ENCODE measurements at regions not wholly inside any gene's neighbourhood (a gene's known extent, or its start where the extent isn't known, plus 50 kb on each side); places are given as distances from the start of the nearest gene placed in this dataset.

DNA sequence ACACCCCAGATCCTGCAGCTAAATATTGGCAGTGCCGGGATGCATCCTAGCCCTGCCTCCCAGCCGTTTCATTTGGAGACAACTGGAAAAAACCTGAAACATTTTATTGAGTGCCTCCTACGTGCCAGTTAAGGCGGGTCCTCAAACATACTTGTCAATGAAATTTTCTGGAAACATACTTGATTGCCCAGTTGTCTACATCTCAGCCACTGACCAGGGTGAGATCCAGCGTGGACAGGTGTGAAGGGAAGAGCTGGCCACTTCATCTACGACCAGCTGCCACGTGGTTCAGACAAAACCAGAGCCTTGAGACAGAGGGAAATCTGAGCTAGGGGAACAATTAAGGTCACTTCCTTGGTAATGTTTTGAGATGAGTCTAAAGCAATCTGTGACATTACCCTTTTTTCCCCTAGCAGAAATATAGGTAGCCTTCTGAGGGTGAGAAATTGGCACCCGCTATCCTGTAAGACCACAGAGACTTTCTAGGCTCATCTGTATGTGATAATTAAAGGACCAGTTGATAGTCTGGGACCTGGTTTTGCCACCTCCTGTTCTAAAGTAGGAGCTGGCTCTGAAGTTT, 116.3 kb upstream of the MTHFD1L start:
- 0 out of 2 replicates have a peak, but pooled peaks have one; percentile 9 for TF ChIP-seq ZNF341 (tag by site-specific recombination; IDR thresholded peaks at IDR 0.05; ENCODE audit: low read depth)
- no peak for TF ChIP-seq ZNF596 (tag by site-specific recombination; IDR thresholded peaks at IDR 0.05)
- peaks cover 26% of the 10 kb centered on the region for H3K4me1 ChIP-seq (ENCODE audit: control insufficient read depth, insufficient read depth, low read length)
- POLR2A ChIA-PET, result interaction anchor here (0.6 kb wide), 1 partner anchor 22 kb away, joined by 3 read pairs; no protein-coding TSS in a partner anchor
- no peak overlapping the region for H3K27ac ChIP-seq (ENCODE audit: extremely low read depth, low read depth, low read length)
- no peak overlapping the region for H3K4me3 ChIP-seq (ENCODE audit: low read depth, low read length)
- no peaks in the 10 kb centered on the region for H3K9me3 ChIP-seq (ENCODE audit: control insufficient read depth, insufficient read depth, low read depth, low read length)
- CTCF ChIA-PET, result interaction anchor here (0.7 to 1.6 kb wide), 3 partner anchors 13 to 84 kb away, joined by 3 to 5 read pairs (median 4); no protein-coding TSS in a partner anchor
- no peaks in the 10 kb centered on the region for H3K36me3 ChIP-seq (ENCODE audit: control insufficient read depth in 2 of 2, insufficient read depth in 1 of 2, low read length in 2 of 2)

DNA sequence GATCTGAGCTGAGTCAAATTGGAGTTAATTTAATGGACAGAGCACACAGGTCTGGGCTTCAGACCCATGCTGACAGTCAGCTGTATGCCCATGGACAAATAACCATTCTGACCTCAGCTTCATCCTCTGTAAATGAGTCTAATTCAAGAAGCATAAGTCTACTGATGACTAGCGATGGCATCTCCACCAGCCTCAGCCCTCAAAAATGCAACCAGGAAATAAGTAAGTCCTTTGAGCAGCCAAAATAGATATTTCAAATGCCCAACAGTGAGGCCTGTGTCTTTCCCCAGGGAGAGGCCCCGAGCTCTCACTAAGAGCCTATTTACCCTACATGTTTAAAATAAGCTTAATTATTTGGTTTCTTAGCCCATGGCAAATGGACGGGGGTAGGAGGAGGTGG, 114.2 kb upstream of the MTHFD1L start:
- POLR2A ChIA-PET, result interaction anchor here (1.2 kb wide), 1 partner anchor 18 kb away, joined by 3 read pairs; no protein-coding TSS in a partner anchor
- Histone ChIP-seq H3K9me3 (ENCODE audit: control insufficient read depth, insufficient read depth, low read depth, low read length) (no peaks in the 10 kb centered on the region), H3K4me3 (ENCODE audit: low read depth, low read length) (no peak overlapping the region), H3K36me3 (ENCODE audit: control insufficient read depth in 2 of 2, insufficient read depth in 1 of 2, low read length in 2 of 2) (no peaks in the 10 kb centered on the region), H3K27ac (ENCODE audit: extremely low read depth, low read depth, low read length) (no peak overlapping the region), H3K4me1 (ENCODE audit: control insufficient read depth, insufficient read depth, low read length) (peaks cover 41% of the 10 kb centered on the region)
- CTCF ChIA-PET, result interaction anchor here (0.6 to 1.9 kb wide), 4 partner anchors 10 to 334 kb away, joined by 3 to 8 read pairs (median 4); no protein-coding TSS in a partner anchor
- TF ChIP-seq ZFP37 (tag by site-specific recombination; IDR thresholded peaks at IDR 0.05) (no peak), BCL11B (tag by site-specific recombination; IDR thresholded peaks at IDR 0.05; ENCODE audit: low read depth) (no peak), SCRT1 (tag by site-specific recombination; IDR thresholded peaks at IDR 0.05; ENCODE audit: borderline replicate concordance) (no peak), ZNF629 (tag by site-specific recombination; IDR thresholded peaks at IDR 0.05) (no peak), ZNF112 (tag by site-specific recombination; IDR thresholded peaks at IDR 0.05) (no peak), ZNF510 (tag by site-specific recombination; IDR thresholded peaks at IDR 0.05; ENCODE audit: insufficient replicate concordance) (no peak), OSR2 (tag by site-specific recombination; IDR thresholded peaks at IDR 0.05) (no peak), ZNF433 (tag by site-specific recombination; IDR thresholded peaks at IDR 0.05; ENCODE audit: low read depth) (no peak), SP2 (tag by site-specific recombination; IDR thresholded peaks at IDR 0.05) (no peak), ZNF391 (tag by site-specific recombination; IDR thresholded peaks at IDR 0.05; ENCODE audit: borderline replicate concordance, low read depth) (no peak), ZNF2 (tag by site-specific recombination; IDR thresholded peaks at IDR 0.05) (no peak), ZNF48 (tag by site-specific recombination; IDR thresholded peaks at IDR 0.05) (no peak), ZNF664 (tag by site-specific recombination; IDR thresholded peaks at IDR 0.05) (no peak), ZNF175 (tag by site-specific recombination; IDR thresholded peaks at IDR 0.05) (no peak), HOXA7 (CRISPR knock-in tag; IDR thresholded peaks at IDR 0.05; ENCODE audit: borderline replicate concordance) (no peak), ZNF785 (tag by site-specific recombination; IDR thresholded peaks at IDR 0.05) (no peak)
- TF ChIP-seq, protein P1, sequence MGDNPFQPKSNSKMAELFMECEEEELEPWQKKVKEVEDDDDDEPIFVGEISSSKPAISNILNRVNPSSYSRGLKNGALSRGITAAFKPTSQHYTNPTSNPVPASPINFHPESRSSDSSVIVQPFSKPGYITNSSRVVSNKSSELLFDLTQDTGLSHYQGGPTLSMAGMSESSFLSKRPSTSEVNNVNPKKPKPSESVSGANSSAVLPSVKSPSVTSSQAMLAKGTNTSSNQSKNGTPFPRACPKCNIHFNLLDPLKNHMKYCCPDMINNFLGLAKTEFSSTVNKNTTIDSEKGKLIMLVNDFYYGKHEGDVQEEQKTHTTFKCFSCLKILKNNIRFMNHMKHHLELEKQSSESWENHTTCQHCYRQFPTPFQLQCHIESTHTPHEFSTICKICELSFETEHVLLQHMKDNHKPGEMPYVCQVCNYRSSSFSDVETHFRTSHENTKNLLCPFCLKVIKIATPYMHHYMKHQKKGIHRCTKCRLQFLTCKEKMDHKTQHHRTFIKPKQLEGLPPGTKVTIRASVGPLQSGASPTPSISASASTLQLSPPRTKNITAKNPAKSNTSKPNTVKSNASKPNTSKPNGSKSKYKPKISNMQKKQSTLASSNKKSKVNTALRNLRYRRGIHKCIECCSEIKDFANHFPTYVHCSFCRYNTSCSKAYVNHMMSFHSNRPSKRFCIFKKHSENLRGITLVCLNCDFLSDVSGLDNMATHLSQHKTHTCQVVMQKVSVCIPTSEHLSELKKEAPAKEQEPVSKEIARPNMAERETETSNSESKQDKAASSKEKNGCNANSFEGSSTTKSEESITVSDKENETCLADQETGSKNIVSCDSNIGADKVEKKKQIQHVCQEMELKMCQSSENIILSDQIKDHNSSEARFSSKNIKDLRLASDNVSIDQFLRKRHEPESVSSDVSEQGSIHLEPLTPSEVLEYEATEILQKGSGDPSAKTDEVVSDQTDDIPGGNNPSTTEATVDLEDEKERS (tag by site-specific recombination; IDR thresholded peaks at IDR 0.05), result no peak

GRCh38 chr6:150752409-150752808, 113.1 kb upstream of the MTHFD1L start:
- H3K36me3 ChIP-seq (ENCODE audit: control insufficient read depth in 2 of 2, insufficient read depth in 1 of 2, low read length in 2 of 2), result no peaks in the 10 kb centered on the region
- peak overlapping the region; percentile 86; the same call in 1 of the 2 replicates for H3K27ac ChIP-seq (ENCODE audit: extremely low read depth, low read depth, low read length)
- CTCF ChIA-PET, result interaction anchor here (0.6 to 1.9 kb wide), 4 partner anchors 11 to 675 kb away, joined by 3 to 8 read pairs (median 4); no protein-coding TSS in a partner anchor
- no peaks in the 10 kb centered on the region for H3K9me3 ChIP-seq (ENCODE audit: control insufficient read depth, insufficient read depth, low read depth, low read length)
- POLR2A ChIA-PET, result no interaction called here
- peaks cover 42% of the 10 kb centered on the region for H3K4me1 ChIP-seq (ENCODE audit: control insufficient read depth, insufficient read depth, low read length)
- H3K4me3 ChIP-seq (ENCODE audit: low read depth, low read length), result no peak overlapping the region
- TF ChIP-seq OSR2 (tag by site-specific recombination; IDR thresholded peaks at IDR 0.05) (peak; percentile 21; the same call in 1 of the 2 replicates), ZNF843 (tag by site-specific recombination; IDR thresholded peaks at IDR 0.05) (peak; percentile 43; the same call in 1 of the 2 replicates), PRDM6 (tag by site-specific recombination; IDR thresholded peaks at IDR 0.05) (peak; percentile 73), GFI1B (tag by site-specific recombination; IDR thresholded peaks at IDR 0.05) (peak; percentile 60; the same call in 1 of the 2 replicates), WT1 (tag by site-specific recombination; IDR thresholded peaks at IDR 0.05) (peak; percentile 90), MZF1 (tag by site-specific recombination; IDR thresholded peaks at IDR 0.05; ENCODE audit: borderline replicate concordance) (peak; percentile 88), FEZF1 (tag by site-specific recombination; IDR thresholded peaks at IDR 0.05) (peak; percentile 88)
- TF ChIP-seq, protein P2, sequence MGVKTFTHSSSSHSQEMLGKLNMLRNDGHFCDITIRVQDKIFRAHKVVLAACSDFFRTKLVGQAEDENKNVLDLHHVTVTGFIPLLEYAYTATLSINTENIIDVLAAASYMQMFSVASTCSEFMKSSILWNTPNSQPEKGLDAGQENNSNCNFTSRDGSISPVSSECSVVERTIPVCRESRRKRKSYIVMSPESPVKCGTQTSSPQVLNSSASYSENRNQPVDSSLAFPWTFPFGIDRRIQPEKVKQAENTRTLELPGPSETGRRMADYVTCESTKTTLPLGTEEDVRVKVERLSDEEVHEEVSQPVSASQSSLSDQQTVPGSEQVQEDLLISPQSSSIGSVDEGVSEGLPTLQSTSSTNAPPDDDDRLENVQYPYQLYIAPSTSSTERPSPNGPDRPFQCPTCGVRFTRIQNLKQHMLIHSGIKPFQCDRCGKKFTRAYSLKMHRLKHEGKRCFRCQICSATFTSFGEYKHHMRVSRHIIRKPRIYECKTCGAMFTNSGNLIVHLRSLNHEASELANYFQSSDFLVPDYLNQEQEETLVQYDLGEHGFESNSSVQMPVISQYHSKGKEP (tag by site-specific recombination; IDR thresholded peaks at IDR 0.05), result peak; percentile 93
